MCF 10A (cell line): ENCODE measurements at regions not wholly inside any gene's neighbourhood (a gene's known extent, or its start where the extent isn't known, plus 50 kb on each side); places are given as distances from the start of the nearest gene placed in this dataset.

Experiments used
- BruUV-seq: library from RNA; stranded (reverse); fragments of 400-500 nt; replicated peaks from 2 replicates; lab custom pipeline; 2021; lab: Mats Ljungman, UMichigan
- CTCF ChIA-PET: fragments of 300-600 bp; sonication (Branson Sonifier 250); formaldehyde crosslinking; extraction: SDS; loops from one replicate; lab custom pipeline; 2021; ENCODE audit warnings: antibody characterized with exemption, inconsistent platforms; lab: Yijun Ruan, JAX
- POLR2A ChIA-PET: fragments of 300-600, 350-650 bp; sonication (Branson Sonifier 250); formaldehyde crosslinking; extraction: SDS; loops from one replicate; lab custom pipeline; 2020; ENCODE audit warnings: antibody characterized with exemption, inconsistent platforms; lab: Yijun Ruan, JAX
- DNase-seq: peaks from one replicate; pipeline ENCODE4 v3.0.0-alpha.2; 2018; ENCODE audit not compliant: unreplicated experiment
- H3K27ac Mint-ChIP-seq: one replicate; pipeline ENCODE4 v1.8.0; 2022; ENCODE audit warnings: mild to moderate bottlenecking, low read depth, mixed read lengths; ENCODE audit not compliant: unreplicated experiment
- H3K27me3 Mint-ChIP-seq: one replicate; pipeline ENCODE4 v1.8.0; 2022; ENCODE audit warnings: mixed read lengths; ENCODE audit not compliant: insufficient read depth, unreplicated experiment
- H3K36me3 Mint-ChIP-seq: one replicate; pipeline ENCODE4 v1.8.0; 2022; ENCODE audit warnings: mild to moderate bottlenecking, moderate library complexity, mixed read lengths; ENCODE audit not compliant: insufficient read depth, unreplicated experiment
- H3K4me1 Mint-ChIP-seq: one replicate; pipeline ENCODE4 v1.8.0; 2022; ENCODE audit warnings: mixed read lengths; ENCODE audit not compliant: insufficient read depth, unreplicated experiment
- H3K4me3 Mint-ChIP-seq: one replicate; pipeline ENCODE4 v1.8.0; 2022; ENCODE audit warnings: mild to moderate bottlenecking, moderate library complexity, mixed read lengths; ENCODE audit not compliant: unreplicated experiment
- H3K9me3 Mint-ChIP-seq: one replicate; pipeline ENCODE4 v1.8.0; 2022; ENCODE audit warnings: mixed read lengths; ENCODE audit not compliant: unreplicated experiment
- CTCF ChIP-seq: fragments of 200-600 bp; IDR thresholded peaks from one replicate; pipeline ENCODE4 v1.8.0; 2022; ENCODE audit warnings: antibody characterized with exemption, mild to moderate bottlenecking; ENCODE audit not compliant: unreplicated experiment
- intact Hi-C: fragments of 100-400 bp; cut with micrococcal nuclease; formaldehyde crosslinking; loops from 2 replicates; pipeline ENCODE4 v1.14.1; 2022

GRCh38 chr14:104504172-104504735 is 75.3 kb upstream of the C14orf180 start:
- intact Hi-C loops: no loop called here
- POLR2A ChIA-PET: no interaction called here
- no TSS peak for BruUV-seq
- Mint-ChIP-seq H3K27me3 (peaks cover 26% of the 10 kb centered on the region), H3K36me3 (no peaks in the 10 kb centered on the region), H3K4me1 (no peaks in the 10 kb centered on the region), H3K4me3 (no peak overlapping the region), H3K27ac (no peak overlapping the region), H3K9me3 (peaks cover 7% of the 10 kb centered on the region)
- CTCF ChIA-PET: interaction anchor here (0.6 to 1.0 kb wide), 2 partner anchors 60 to 681 kb away, joined by 3 read pairs; no protein-coding TSS in a partner anchor
- no peak for TF ChIP-seq CTCF
- no peak for DNase-seq

- DNase-seq: no peak
- no peak overlapping the region for H3K4me3 Mint-ChIP-seq
- ChIA-PET POLR2A (no interaction called here), CTCF (interaction anchor here (0.5 to 1.0 kb wide), 3 partner anchors 59 to 376 kb away, joined by 3 read pairs; no protein-coding TSS in a partner anchor)
- intact Hi-C loops: no loop called here
- H3K9me3 Mint-ChIP-seq: peaks cover 7% of the 10 kb centered on the region
- H3K27ac Mint-ChIP-seq: no peak overlapping the region
- H3K36me3 Mint-ChIP-seq: no peaks in the 10 kb centered on the region
- BruUV-seq: no TSS peak
- H3K27me3 Mint-ChIP-seq: peaks cover 20% of the 10 kb centered on the region
- peaks cover 1% of the 10 kb centered on the region for H3K4me1 Mint-ChIP-seq
- TF ChIP-seq CTCF: no peak
Observed at GRCh38 chr14:104505085-104506074, 74.2 kb upstream of the C14orf180 start.

GRCh38 chr14:104506461-104507253 is 72.9 kb upstream of the C14orf180 start:
- peaks cover 3% of the 10 kb centered on the region for H3K9me3 Mint-ChIP-seq
- ChIA-PET CTCF (interaction anchor here (0.6 kb wide), 1 partner anchor 160 kb away, joined by 3 read pairs; no protein-coding TSS in a partner anchor), POLR2A (no interaction called here)
- no TSS peak for BruUV-seq
- H3K27ac Mint-ChIP-seq: no peak overlapping the region
- H3K4me1 Mint-ChIP-seq: peaks cover 6% of the 10 kb centered on the region
- peaks cover 20% of the 10 kb centered on the region for H3K27me3 Mint-ChIP-seq
- TF ChIP-seq CTCF: no peak
- intact Hi-C loops: no loop called here
- H3K4me3 Mint-ChIP-seq: no peak overlapping the region
- H3K36me3 Mint-ChIP-seq: no peaks in the 10 kb centered on the region
- DNase-seq: no peak
